Endothelial cell of hepatic sinusoid (primary cell): ENCODE measurements at regions not wholly inside any gene's neighbourhood (a gene's known extent, or its start where the extent isn't known, plus 50 kb on each side); places are given as distances from the start of the nearest gene placed in this dataset.

Source experiments
- in situ Hi-C: cut with HindIII; loops from 2 replicates; pipeline ENCODE4 v1.10.0; 2017; ENCODE audit warnings: low sequenced_read_pairs

- in situ Hi-C loops, result no loop called here
Measured at GRCh38 chr4:149927514-149927913, 111.9 kb upstream of the IQCM start.

GRCh38 chr4:149928507-149928906 is 112.9 kb upstream of the IQCM start:
- in situ Hi-C loops, result no loop called here

- in situ Hi-C loops, result no loop called here
Measured at GRCh38 chr4:149931431-149931830, 115.8 kb upstream of the IQCM start.

- in situ Hi-C loops, result no loop called here
Measured at GRCh38 chr4:149932188-149932587, 116.5 kb upstream of the IQCM start.

- in situ Hi-C loops, result no loop called here
Measured at GRCh38 chr4:149933120-149933519, 117.5 kb upstream of the IQCM start.

GRCh38 chr4:149933883-149934282 is 118.2 kb upstream of the IQCM start:
- in situ Hi-C loops, result no loop called here

- in situ Hi-C loops, result no loop called here
Measured at GRCh38 chr4:149949381-149949780, 128.9 kb upstream of the DCLK2 start.

GRCh38 chr4:149951152-149951900 is 126.9 kb upstream of the DCLK2 start:
- in situ Hi-C loops, result no loop called here

GRCh38 chr4:149952101-149952500 is 126.1 kb upstream of the DCLK2 start:
- in situ Hi-C loops, result no loop called here

GRCh38 chr4:149952716-149953115 is 125.5 kb upstream of the DCLK2 start:
- in situ Hi-C loops, result no loop called here

- in situ Hi-C loops, result no loop called here
Measured at GRCh38 chr4:149955780-149956390, 122.4 kb upstream of the DCLK2 start.

GRCh38 chr4:149956678-149957077 is 121.6 kb upstream of the DCLK2 start:
- in situ Hi-C loops, result no loop called here

- in situ Hi-C loops, result no loop called here
Measured at GRCh38 chr4:149961876-149962597, 116.2 kb upstream of the DCLK2 start.

- in situ Hi-C loops, result no loop called here
Measured at GRCh38 chr4:149964001-149964796, 114.0 kb upstream of the DCLK2 start.

- in situ Hi-C loops, result no loop called here
Measured at GRCh38 chr4:149965206-149965605, 113.0 kb upstream of the DCLK2 start.

GRCh38 chr4:149972407-149972806 is 105.8 kb upstream of the DCLK2 start:
- in situ Hi-C loops, result no loop called here

GRCh38 chr4:149973181-149973580 is 105.1 kb upstream of the DCLK2 start:
- in situ Hi-C loops, result no loop called here

GRCh38 chr4:149975172-149975571 is 103.1 kb upstream of the DCLK2 start:
- in situ Hi-C loops, result no loop called here

- in situ Hi-C loops, result no loop called here
Measured at GRCh38 chr4:149980121-149980682, 98.0 kb upstream of the DCLK2 start.

- in situ Hi-C loops, result no loop called here
Measured at GRCh38 chr4:149980941-149981340, 97.3 kb upstream of the DCLK2 start.

- in situ Hi-C loops, result no loop called here
Measured at GRCh38 chr4:149983401-149983800, 94.8 kb upstream of the DCLK2 start.
